Type B pancreatic cell (in vitro differentiated cells): ENCODE measurements at regions not wholly inside any gene's neighbourhood (a gene's known extent, or its start where the extent isn't known, plus 50 kb on each side); places are given as distances from the start of the nearest gene placed in this dataset.
"Not testable (repeated sequence)": the region's sequence is repeated elsewhere in the genome, so short reads cannot be mapped to it uniquely, and the experiment has no call there.

ENCODE experiments used
- DNase-seq: peaks from one replicate; pipeline ENCODE4 v3.0.0; 2021; ENCODE audit warnings: mixed read lengths; ENCODE audit not compliant: unreplicated experiment; ENCODE audit errors: extremely low spot score
- H3K27ac Mint-ChIP-seq: 2 replicates; pipeline ENCODE4 v1.8.0; 2021; ENCODE audit warnings: mild to moderate bottlenecking, mixed read lengths
- H3K27me3 Mint-ChIP-seq: 2 replicates; pipeline ENCODE4 v1.8.0; 2021; ENCODE audit warnings: mixed read lengths
- H3K36me3 Mint-ChIP-seq: 2 replicates; pipeline ENCODE4 v1.8.0; 2021; ENCODE audit warnings: mixed read lengths
- H3K4me1 Mint-ChIP-seq: one replicate; pipeline ENCODE4 v1.8.0; 2021; ENCODE audit warnings: mixed read lengths; ENCODE audit not compliant: unreplicated experiment
- H3K4me3 Mint-ChIP-seq: 2 replicates; pipeline ENCODE4 v1.8.0; 2021; ENCODE audit warnings: mild to moderate bottlenecking, mixed read lengths
- H3K9me3 Mint-ChIP-seq: 2 replicates; pipeline ENCODE4 v1.8.0; 2021; ENCODE audit warnings: mixed read lengths
- TF ChIP-seq, protein P1 (sequence below): fragments of 200-600 bp; sonication (generic); conservative IDR thresholded peaks from 2 replicates; pipeline ENCODE4 v1.5.0; 2021; ENCODE audit warnings: antibody characterized with exemption, mild to moderate bottlenecking

DNA sequence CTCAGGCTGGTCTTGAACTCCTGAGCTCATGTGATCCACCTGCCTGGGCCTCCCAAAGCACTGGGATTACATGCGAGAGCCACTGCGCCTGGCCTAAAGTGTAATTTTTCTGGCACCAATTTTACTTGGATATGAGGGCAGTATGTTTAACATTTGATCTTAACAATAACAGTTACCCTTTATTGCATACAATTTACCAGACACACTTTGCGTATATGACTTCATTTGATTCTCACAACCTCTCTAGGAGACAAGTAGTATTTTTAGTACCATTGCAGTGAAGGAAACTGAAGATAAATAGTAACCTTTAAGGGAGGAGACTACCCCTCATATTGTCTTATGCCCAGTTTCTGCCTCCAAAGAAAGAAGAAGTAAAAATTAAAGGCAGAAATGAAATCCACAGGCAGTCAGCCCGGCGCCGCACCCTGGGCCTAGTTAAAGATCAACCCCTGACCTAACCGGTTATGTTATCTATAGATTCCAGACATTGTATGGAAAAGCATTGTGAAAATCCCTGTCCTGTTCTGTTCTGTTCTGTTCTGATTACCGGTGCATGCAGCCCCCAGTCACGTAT lies 54.0 kb downstream of the CYP26A1 start:
- Mint-ChIP-seq H3K27me3 (peaks cover 37% of the 10 kb centered on the region), H3K4me1 (peaks cover 11% of the 10 kb centered on the region), H3K9me3 (peaks cover 15% of the 10 kb centered on the region)
- not testable (repeated sequence) for H3K27ac Mint-ChIP-seq, H3K4me3 Mint-ChIP-seq, DNase-seq, H3K36me3 Mint-ChIP-seq

DNA sequence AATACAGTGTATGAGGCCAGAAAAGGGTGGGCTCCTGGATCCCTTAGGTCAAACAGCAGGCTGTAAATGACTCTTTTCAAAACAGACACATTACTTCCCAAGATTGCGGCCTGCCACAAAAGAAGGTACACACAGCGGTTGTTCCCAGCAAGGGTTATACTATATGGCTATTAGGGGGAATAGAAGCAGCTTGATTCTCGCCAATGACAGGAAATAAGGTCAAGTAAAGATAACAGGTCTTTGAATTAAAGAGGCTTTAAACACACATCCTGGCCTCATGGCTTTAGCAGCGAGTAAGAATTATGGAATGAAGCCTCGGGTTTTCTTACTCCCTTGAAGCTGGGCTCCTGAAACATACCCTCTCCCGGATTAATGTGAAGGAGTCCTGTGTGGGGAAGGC lies 58.3 kb downstream of the CYP26A1 start:
- Mint-ChIP-seq H3K9me3 (peaks cover 9% of the 10 kb centered on the region), H3K4me1 (peaks cover 11% of the 10 kb centered on the region), H3K4me3 (no peak overlapping the region), H3K27me3 (peaks cover 44% of the 10 kb centered on the region), H3K27ac (no peak overlapping the region), H3K36me3 (no peaks in the 10 kb centered on the region)
- TF ChIP-seq, protein P1, sequence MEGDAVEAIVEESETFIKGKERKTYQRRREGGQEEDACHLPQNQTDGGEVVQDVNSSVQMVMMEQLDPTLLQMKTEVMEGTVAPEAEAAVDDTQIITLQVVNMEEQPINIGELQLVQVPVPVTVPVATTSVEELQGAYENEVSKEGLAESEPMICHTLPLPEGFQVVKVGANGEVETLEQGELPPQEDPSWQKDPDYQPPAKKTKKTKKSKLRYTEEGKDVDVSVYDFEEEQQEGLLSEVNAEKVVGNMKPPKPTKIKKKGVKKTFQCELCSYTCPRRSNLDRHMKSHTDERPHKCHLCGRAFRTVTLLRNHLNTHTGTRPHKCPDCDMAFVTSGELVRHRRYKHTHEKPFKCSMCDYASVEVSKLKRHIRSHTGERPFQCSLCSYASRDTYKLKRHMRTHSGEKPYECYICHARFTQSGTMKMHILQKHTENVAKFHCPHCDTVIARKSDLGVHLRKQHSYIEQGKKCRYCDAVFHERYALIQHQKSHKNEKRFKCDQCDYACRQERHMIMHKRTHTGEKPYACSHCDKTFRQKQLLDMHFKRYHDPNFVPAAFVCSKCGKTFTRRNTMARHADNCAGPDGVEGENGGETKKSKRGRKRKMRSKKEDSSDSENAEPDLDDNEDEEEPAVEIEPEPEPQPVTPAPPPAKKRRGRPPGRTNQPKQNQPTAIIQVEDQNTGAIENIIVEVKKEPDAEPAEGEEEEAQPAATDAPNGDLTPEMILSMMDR, result no peak
- DNase-seq, result no peak

DNA sequence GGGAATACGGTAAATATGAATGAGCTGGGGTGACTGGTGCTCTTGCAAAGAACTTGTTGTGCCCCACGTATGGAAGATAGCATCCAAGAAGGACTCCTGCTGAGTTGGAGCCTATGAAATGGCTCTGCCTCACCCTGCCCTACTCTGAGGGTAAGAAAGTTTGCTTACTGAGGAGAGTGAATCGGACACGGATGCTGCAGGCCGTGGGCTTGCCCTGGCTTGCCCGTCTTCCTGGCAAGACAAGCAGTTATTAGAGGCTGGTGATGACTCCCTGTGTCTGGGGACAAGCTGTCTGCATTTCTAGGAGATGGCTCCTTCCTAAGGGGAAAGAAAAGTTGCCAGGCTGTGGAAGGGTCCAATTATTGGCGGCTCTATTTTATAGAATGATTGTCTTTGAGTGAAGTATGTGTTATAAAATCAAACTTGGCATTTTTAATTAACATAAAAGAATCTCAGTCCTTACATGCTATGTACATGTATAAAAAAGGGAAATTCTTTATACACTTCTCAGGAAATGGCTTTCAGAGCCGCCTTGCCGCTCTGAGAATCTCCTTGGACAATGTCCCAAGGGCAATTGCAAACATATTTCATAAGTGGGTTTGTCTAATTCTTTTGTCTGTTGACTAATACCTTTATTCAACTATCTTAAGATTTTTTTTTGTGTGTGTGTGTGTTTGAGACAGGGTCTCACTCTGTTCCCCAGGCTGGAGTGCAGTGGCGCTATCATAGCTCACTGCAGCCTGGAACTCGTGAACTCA lies 64.6 kb downstream of the CYP26A1 start:
- Mint-ChIP-seq H3K9me3 (peaks cover 11% of the 10 kb centered on the region), H3K4me3 (no peak overlapping the region), H3K27ac (peak overlapping the region; percentile 76), H3K4me1 (no peaks in the 10 kb centered on the region), H3K36me3 (no peaks in the 10 kb centered on the region), H3K27me3 (peaks cover 65% of the 10 kb centered on the region)
- TF ChIP-seq, protein P1, result no peak
- no peak for DNase-seq

DNA sequence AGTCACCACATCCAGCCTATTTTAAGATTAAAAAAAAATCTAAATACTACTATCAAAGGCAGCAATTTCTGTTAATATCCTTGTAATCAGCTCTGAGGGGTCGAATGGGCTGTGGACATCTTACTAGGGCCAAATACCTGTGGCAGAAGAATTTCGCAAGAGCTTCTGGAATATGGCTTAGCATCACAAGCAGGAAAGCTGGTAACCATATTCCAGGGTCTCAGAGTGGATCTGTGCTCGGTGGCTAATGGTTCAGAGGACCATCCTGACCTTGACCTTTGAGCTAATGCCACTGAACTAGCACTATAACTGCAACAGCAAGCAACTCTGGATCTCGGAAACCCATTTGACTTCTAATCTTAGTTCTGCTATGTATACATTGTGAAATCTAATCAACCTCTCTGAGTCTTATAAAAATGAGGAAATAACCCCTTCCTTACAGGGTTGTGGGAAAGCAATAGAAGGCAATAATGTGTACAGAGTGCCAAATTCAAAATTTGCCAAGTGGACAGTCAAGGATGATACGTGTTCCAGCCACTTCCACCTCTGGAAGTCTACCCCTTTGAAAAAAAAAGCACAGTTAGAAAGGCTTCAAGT lies 65.5 kb downstream of the CYP26A1 start:
- DNase-seq, result no peak
- peaks cover 11% of the 10 kb centered on the region for H3K9me3 Mint-ChIP-seq
- H3K4me3 Mint-ChIP-seq, result no peak overlapping the region
- no peaks in the 10 kb centered on the region for H3K4me1 Mint-ChIP-seq
- H3K36me3 Mint-ChIP-seq, result no peaks in the 10 kb centered on the region
- peaks cover 66% of the 10 kb centered on the region for H3K27me3 Mint-ChIP-seq
- no peak overlapping the region for H3K27ac Mint-ChIP-seq
- TF ChIP-seq, protein P1, result no peak

DNA sequence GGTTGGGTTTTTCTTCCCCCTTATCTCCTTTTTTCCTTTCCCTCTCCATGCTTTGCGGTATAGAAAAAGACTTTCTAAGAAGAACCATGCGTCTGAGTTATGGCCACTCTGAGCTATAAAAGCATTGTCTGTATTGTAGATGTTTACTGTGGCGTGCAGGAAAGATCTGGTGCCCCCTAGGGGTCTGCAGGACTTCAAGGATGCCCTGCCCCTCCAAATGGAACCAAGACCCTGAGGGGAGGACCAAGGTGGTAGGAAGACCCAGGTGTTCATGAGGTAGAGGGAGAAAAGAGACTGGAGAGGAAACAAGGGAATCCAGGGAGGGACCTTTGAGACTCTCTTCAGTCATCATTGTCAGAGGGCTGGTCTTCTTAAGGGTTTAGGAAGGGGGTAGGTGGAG lies 68.8 kb downstream of the CYP26A1 start:
- no peaks in the 10 kb centered on the region for H3K36me3 Mint-ChIP-seq
- H3K4me1 Mint-ChIP-seq, result peaks cover 4% of the 10 kb centered on the region
- peaks cover 11% of the 10 kb centered on the region for H3K9me3 Mint-ChIP-seq
- no peak overlapping the region for H3K4me3 Mint-ChIP-seq
- no peak for DNase-seq
- TF ChIP-seq, protein P1, result no peak
- peaks cover 71% of the 10 kb centered on the region for H3K27me3 Mint-ChIP-seq
- no peak overlapping the region for H3K27ac Mint-ChIP-seq

DNA sequence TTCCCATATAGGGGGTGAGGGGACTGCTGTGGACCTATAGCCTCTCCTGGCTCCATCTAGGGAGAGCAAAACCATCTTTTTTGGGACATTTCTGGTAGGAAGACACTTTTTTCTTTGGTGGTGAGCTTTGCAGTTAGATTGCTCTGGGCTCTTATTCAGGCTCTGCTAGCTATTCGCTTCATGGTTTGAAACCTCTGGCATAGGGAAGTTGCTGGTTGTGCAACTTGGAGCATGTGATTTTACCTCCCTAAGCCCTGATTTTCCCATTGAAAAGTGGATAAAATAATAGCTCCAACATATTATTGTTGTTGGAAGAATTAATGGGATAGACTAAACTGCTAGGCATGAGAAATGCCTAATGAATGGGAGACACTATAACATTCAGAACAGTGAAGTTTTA lies 69.6 kb downstream of the CYP26A1 start:
- no peaks in the 10 kb centered on the region for H3K36me3 Mint-ChIP-seq
- peaks cover 8% of the 10 kb centered on the region for H3K4me1 Mint-ChIP-seq
- no peak overlapping the region for H3K4me3 Mint-ChIP-seq
- TF ChIP-seq, protein P1, result no peak
- peaks cover 11% of the 10 kb centered on the region for H3K9me3 Mint-ChIP-seq
- no peak for DNase-seq
- no peak overlapping the region for H3K27ac Mint-ChIP-seq
- peaks cover 75% of the 10 kb centered on the region for H3K27me3 Mint-ChIP-seq
